Stimulated activated CD8-positive, alpha-beta memory T cell treated with anti-CD3 and anti-CD28 coated beads, Interleukin-15, amount 100 ng/mL, for 48 hours (primary cell): ENCODE measurements at regions not wholly inside any gene's neighbourhood (a gene's known extent, or its start where the extent isn't known, plus 50 kb on each side); places are given as distances from the start of the nearest gene placed in this dataset.

Experiments used
- DNase-seq, 2 donors: peaks; one replicate each; pipeline ENCODE4 v3.0.0-alpha.2; 2020; ENCODE audit warnings: low read depth in 2 of 2

- no peak for DNase-seq
These were observed 377.1 kb downstream of the SOX9 start for GRCh38 chr17:72497915-72498314.

GRCh38 chr17:72498364-72499210 lies 377.8 kb downstream of the SOX9 start:
- no peak for DNase-seq

- DNase-seq: no peak
These were observed 380.9 kb downstream of the SOX9 start for GRCh38 chr17:72501404-72502370.

GRCh38 chr17:72502371-72503341 lies 381.8 kb downstream of the SOX9 start:
- DNase-seq: no peak

- DNase-seq: no peak
These were observed 382.7 kb downstream of the SOX9 start for GRCh38 chr17:72503556-72503955.

GRCh38 chr17:72504783-72505182 lies 384.0 kb downstream of the SOX9 start:
- DNase-seq: no peak

- DNase-seq: no peak
These were observed 386.0 kb downstream of the SOX9 start for GRCh38 chr17:72506773-72507172.

- DNase-seq: no peak
These were observed 386.6 kb downstream of the SOX9 start for GRCh38 chr17:72507370-72507769.

- no peak for DNase-seq
These were observed 389.7 kb downstream of the SOX9 start for GRCh38 chr17:72510351-72511016.

GRCh38 chr17:72511242-72511641 lies 390.4 kb downstream of the SOX9 start:
- no peak for DNase-seq

- DNase-seq: no peak
These were observed 391.1 kb downstream of the SOX9 start for GRCh38 chr17:72511874-72512273.

GRCh38 chr17:72512649-72513556 lies 392.1 kb downstream of the SOX9 start:
- no peak for DNase-seq

- DNase-seq: no peak
These were observed 393.6 kb downstream of the SOX9 start for GRCh38 chr17:72514321-72514861.

- DNase-seq: no peak
These were observed 394.1 kb downstream of the SOX9 start for GRCh38 chr17:72514891-72515290.

- no peak for DNase-seq
These were observed 394.7 kb downstream of the SOX9 start for GRCh38 chr17:72515291-72516065.

- DNase-seq: no peak
These were observed 396.1 kb downstream of the SOX9 start for GRCh38 chr17:72516772-72517399.

- no peak for DNase-seq
These were observed 396.8 kb downstream of the SOX9 start for GRCh38 chr17:72517413-72518158.
